A549 (cell line): ENCODE measurements at regions not wholly inside any gene's neighbourhood (a gene's known extent, or its start where the extent isn't known, plus 50 kb on each side); places are given as distances from the start of the nearest gene placed in this dataset.

Experiments
- BHLHE40 ChIP-seq: IDR thresholded peaks from 2 replicates; pipeline ENCODE4 v1.6.1; 2012; ENCODE audit warnings: low read depth, low read length, inconsistent platforms
- CTCF ChIP-seq: fragments of >200 bp; sonication (Bioruptor Twin); formaldehyde crosslinking; IDR thresholded peaks from 3 replicates; pipeline ENCODE4 v1.5.1; 2016
- EP300 ChIP-seq, 2 experiments: fragments of >200 bp; sonication (Bioruptor Twin); formaldehyde crosslinking; IDR thresholded peaks; 2 replicates in 1 of 2; 3 replicates in 1 of 2; pipeline ENCODE4 v1.6.1; 2016 to 2017
- HOXA7 ChIP-seq: fragments of 250-450 bp; sonication (Bioruptor Pico); IDR thresholded peaks from 2 replicates; pipeline ENCODE4 v1.5.0; 2020; ENCODE audit warnings: mild to moderate bottlenecking, moderate library complexity
- KDM1A ChIP-seq: fragments of 200-600 bp; sonication (generic); IDR thresholded peaks from 2 replicates; pipeline ENCODE4 v1.6.1; 2016; ENCODE audit warnings: low read depth, mild to moderate bottlenecking
- POLR2A ChIP-seq: IDR thresholded peaks from 2 replicates; pipeline ENCODE4 v1.6.1; 2012; ENCODE audit warnings: mild to moderate bottlenecking, low read length
- SMC3 ChIP-seq: fragments of >200 bp; sonication (Bioruptor Twin); formaldehyde crosslinking; IDR thresholded peaks from 3 replicates; pipeline ENCODE4 v1.6.1; 2018; ENCODE audit warnings: inconsistent platforms
- ZC3H11A ChIP-seq: fragments of 450-650 bp; IDR thresholded peaks from 2 replicates; pipeline ENCODE4 v1.6.1; 2014; ENCODE audit warnings: antibody characterized with exemption, mild to moderate bottlenecking
- TF ChIP-seq, protein P1 (sequence below): fragments of 450-650 bp; IDR thresholded peaks from 2 replicates; pipeline ENCODE4 v1.6.1; 2014; ENCODE audit warnings: antibody characterized with exemption

GRCh38 chr6:95387845-95388244 lies 189.5 kb upstream of the MANEA start:
- TF ChIP-seq HOXA7 (CRISPR knock-in tag) (no peak), CTCF (no peak), KDM1A (no peak), ZC3H11A (no peak), EP300 (IDR thresholded peaks at IDR 0.05) (no peak), SMC3 (no peak), POLR2A (no peak), BHLHE40 (no peak)
- TF ChIP-seq, protein P1, sequence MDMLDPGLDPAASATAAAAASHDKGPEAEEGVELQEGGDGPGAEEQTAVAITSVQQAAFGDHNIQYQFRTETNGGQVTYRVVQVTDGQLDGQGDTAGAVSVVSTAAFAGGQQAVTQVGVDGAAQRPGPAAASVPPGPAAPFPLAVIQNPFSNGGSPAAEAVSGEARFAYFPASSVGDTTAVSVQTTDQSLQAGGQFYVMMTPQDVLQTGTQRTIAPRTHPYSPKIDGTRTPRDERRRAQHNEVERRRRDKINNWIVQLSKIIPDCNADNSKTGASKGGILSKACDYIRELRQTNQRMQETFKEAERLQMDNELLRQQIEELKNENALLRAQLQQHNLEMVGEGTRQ: no peak
